ENCODE measurements at regions not wholly inside any gene's neighbourhood (a gene's known extent, or its start where the extent isn't known, plus 50 kb on each side); places are given as distances from the start of the nearest gene placed in this dataset.
"Not testable (repeated sequence)": the region's sequence is repeated elsewhere in the genome, so short reads cannot be mapped to it uniquely, and the experiment has no call there.

- Mint-ChIP-seq H3K4me3 (no peak overlapping the region), H3K36me3 (ENCODE audit: low read depth) (peaks cover 32% of the 10 kb centered on the region), H3K9me3 (no peaks in the 10 kb centered on the region), H3K27me3 (no peaks in the 10 kb centered on the region), H3K4me1 (peaks cover 35% of the 10 kb centered on the region), H3K27ac (no peak overlapping the region)
- POLR2A ChIA-PET: no interaction called here
- CTCF ChIA-PET: no interaction called here
- DNase-seq: peak; percentile 42
Measured at GRCh38 chrY:7344661-7345060, 433.1 kb upstream of the AMELY start.

GRCh38 chrY:7343261-7343660 is 431.7 kb upstream of the AMELY start:
- Mint-ChIP-seq H3K4me1 (peaks cover 48% of the 10 kb centered on the region), H3K27me3 (no peaks in the 10 kb centered on the region), H3K9me3 (no peaks in the 10 kb centered on the region), H3K36me3 (ENCODE audit: low read depth) (peaks cover 41% of the 10 kb centered on the region), H3K27ac (peak overlapping the region; percentile 64), H3K4me3 (no peak overlapping the region)
- CTCF ChIA-PET: no interaction called here
- no peak for DNase-seq
- POLR2A ChIA-PET: no interaction called here

GRCh38 chrY:7342732-7343131 is 431.2 kb upstream of the AMELY start:
- H3K9me3 Mint-ChIP-seq, H3K27me3 Mint-ChIP-seq, DNase-seq, CTCF ChIA-PET, H3K4me3 Mint-ChIP-seq: not testable (repeated sequence)
- peaks cover 53% of the 10 kb centered on the region for H3K4me1 Mint-ChIP-seq
- H3K27ac Mint-ChIP-seq: peak overlapping the region; percentile 64
- POLR2A ChIA-PET: interaction anchor here (0.7 kb wide), 1 partner anchor 69 kb away, joined by 3 read pairs; no protein-coding TSS in a partner anchor
- peaks cover 47% of the 10 kb centered on the region for H3K36me3 Mint-ChIP-seq (ENCODE audit: low read depth)

DNA sequence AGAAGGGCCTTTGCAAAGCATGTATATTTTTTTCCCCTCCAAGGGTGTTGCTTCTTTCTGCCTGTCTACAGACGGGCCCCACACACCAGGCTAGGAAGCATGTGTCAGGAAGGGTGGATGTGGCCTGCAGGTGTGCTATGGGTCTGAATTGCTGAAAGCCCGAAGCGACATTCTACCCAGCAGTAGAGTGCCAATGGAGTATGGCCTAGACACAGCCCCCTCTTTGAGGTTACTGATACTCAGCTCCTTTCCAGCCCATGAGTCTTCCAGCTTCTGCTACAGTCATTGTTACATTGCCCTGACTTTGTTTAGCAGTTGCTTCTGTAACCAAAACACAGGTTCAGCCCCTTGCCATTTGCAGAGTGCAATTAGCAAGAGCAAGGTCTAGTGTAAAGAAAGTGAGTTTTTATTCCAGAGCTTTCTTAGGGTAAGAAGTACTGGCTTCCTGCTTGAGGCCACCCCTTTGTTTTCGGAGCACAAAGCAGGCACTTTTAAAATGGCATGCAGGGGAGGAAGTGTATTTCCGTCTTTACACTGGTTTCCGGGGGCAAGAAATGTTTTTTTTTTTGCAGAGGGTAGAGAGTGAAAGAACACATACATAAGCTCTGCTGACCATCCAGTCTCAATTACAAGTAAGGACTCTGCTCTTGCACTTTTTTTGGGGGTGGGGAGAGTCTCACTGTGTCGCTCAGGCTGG is 428.0 kb upstream of the AMELY start:
- DNase-seq: peak; percentile 38
- Mint-ChIP-seq H3K4me1 (peaks cover 72% of the 10 kb centered on the region), H3K9me3 (no peaks in the 10 kb centered on the region), H3K27me3 (no peaks in the 10 kb centered on the region), H3K36me3 (ENCODE audit: low read depth) (peaks cover 60% of the 10 kb centered on the region), H3K4me3 (peak overlapping the region; percentile 58), H3K27ac (peak overlapping the region; percentile 91)
- POLR2A ChIA-PET: interaction anchor here (0.6 kb wide), 1 partner anchor 337 kb away, joined by 6 read pairs; no protein-coding TSS in a partner anchor
- CTCF ChIA-PET: no interaction called here

- CTCF ChIA-PET: no interaction called here
- Mint-ChIP-seq H3K36me3 (ENCODE audit: low read depth) (peaks cover 62% of the 10 kb centered on the region), H3K4me1 (peaks cover 68% of the 10 kb centered on the region)
Measured at GRCh38 chrY:7336023-7336873, 424.7 kb upstream of the AMELY start.

GRCh38 chrY:7334449-7334848 is 422.9 kb upstream of the AMELY start:
- Mint-ChIP-seq H3K27ac (peak overlapping the region; percentile 79), H3K4me1 (peaks cover 62% of the 10 kb centered on the region), H3K4me3 (no peak overlapping the region), H3K36me3 (ENCODE audit: low read depth) (peaks cover 63% of the 10 kb centered on the region), H3K27me3 (no peaks in the 10 kb centered on the region), H3K9me3 (no peaks in the 10 kb centered on the region)
- ChIA-PET CTCF (no interaction called here), POLR2A (no interaction called here)
- DNase-seq: no peak

More at GRCh38 chrY:7336023-7336873, 424.7 kb upstream of the AMELY start:
- DNase-seq: no peak
- H3K4me3 Mint-ChIP-seq: peak overlapping the region; percentile 47
- no peaks in the 10 kb centered on the region for H3K27me3 Mint-ChIP-seq
- peak overlapping the region; percentile 73 for H3K27ac Mint-ChIP-seq
- POLR2A ChIA-PET: interaction anchor here (0.5 kb wide), 1 partner anchor 55 kb away, joined by 4 read pairs; no protein-coding TSS in a partner anchor
- no peaks in the 10 kb centered on the region for H3K9me3 Mint-ChIP-seq

DNA sequence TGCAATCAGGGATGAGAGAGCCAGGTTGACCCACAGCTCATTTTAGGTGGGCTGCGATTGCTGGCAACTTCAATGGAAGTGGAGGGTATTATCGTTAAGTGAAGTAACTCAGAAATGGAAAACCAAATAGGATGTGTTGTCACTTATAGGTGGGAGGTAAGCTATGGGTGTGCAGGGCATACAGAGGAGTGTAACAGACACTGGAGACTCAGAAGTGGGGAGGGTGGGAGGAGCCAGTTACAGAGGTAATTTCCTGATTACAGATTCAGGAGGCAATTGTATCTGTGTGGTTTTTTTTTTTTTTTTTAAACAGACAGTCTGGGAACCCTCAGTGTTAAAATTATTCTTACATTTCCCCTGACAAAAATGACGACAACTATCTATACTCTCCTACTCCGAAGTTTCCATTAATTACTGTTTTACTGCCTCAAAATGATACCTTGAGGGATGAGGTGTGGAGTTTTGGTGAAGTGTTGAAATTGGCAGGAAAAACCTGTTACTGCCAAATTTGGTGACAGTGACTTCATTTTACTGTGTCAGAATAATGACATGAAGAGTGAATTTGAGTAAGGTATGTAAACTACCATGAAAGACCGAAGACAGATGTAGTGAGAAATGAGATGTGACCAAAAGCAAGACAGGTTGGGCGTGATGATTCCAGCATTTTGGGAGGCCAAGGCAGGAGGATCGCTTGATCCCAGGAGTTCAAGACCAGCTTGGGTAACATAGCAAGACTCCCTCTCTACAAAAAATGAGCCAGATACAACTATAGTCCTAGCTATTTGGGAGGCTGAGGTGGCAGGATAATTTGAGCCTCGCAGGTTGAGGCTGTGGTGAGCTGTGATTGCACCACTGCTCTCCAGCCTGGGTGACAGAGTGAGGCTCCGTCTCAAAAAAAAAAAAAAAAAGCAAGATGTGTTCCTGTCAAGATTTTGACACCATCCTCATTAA is 415.0 kb upstream of the AMELY start:
- Mint-ChIP-seq H3K4me1 (peaks cover 52% of the 10 kb centered on the region), H3K36me3 (ENCODE audit: low read depth) (peaks cover 53% of the 10 kb centered on the region), H3K27me3 (no peaks in the 10 kb centered on the region), H3K27ac (peak overlapping the region; percentile 89), H3K4me3 (peak overlapping the region; percentile 50), H3K9me3 (no peaks in the 10 kb centered on the region)
- ChIA-PET CTCF (no interaction called here), POLR2A (no interaction called here)
- peak; percentile 51 for DNase-seq

DNA sequence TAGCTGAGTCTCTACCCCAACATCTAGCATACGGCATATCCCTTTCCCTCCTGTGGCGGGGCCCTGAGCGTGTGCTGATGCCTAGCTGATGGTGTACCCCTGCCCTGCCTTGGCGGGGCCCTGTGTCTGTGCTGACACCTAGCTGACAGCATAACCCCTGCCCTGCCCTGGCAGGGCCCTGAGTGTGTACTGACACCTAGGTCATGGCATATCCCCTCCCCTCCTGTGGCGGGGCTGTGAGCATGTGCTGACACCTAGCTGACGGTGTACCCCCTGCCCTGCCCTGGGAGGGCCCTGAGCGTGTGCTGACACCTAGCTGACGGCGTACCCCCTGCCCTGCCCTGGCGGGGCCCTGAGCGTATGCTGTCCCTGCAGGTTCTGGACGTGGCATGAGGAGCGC is 414.0 kb upstream of the AMELY start:
- peak overlapping the region; percentile 89 for H3K27ac Mint-ChIP-seq
- H3K4me3 Mint-ChIP-seq: no peak overlapping the region
- POLR2A ChIA-PET: no interaction called here
- peaks cover 53% of the 10 kb centered on the region for H3K36me3 Mint-ChIP-seq (ENCODE audit: low read depth)
- CTCF ChIA-PET: no interaction called here
- peaks cover 53% of the 10 kb centered on the region for H3K4me1 Mint-ChIP-seq
- no peak for DNase-seq
- H3K9me3 Mint-ChIP-seq: no peaks in the 10 kb centered on the region
- H3K27me3 Mint-ChIP-seq: no peaks in the 10 kb centered on the region

DNA sequence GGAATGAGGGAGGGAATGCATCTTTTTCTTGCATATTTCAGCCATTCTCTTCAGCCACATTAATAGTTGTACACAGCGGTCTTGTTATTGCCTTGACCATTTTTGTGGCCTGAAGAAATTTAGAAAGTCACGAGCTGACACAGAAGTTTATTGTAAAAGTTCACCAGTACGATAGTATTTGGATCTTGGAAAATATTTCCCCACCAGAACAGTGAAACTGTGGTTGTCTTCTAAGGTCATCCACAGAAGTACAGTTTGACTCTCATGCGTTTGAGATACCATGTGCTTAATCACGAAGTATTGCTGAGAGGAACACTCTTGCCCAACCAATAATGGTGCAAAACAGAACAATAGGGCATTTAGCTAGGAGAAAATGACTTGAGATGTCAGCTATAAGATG is 409.2 kb upstream of the AMELY start:
- ChIA-PET POLR2A (no interaction called here), CTCF (no interaction called here)
- H3K4me3 Mint-ChIP-seq: no peak overlapping the region
- no peaks in the 10 kb centered on the region for H3K27me3 Mint-ChIP-seq
- no peaks in the 10 kb centered on the region for H3K9me3 Mint-ChIP-seq
- H3K4me1 Mint-ChIP-seq: peaks cover 74% of the 10 kb centered on the region
- no peak for DNase-seq
- peaks cover 57% of the 10 kb centered on the region for H3K36me3 Mint-ChIP-seq (ENCODE audit: low read depth)
- H3K27ac Mint-ChIP-seq: no peak overlapping the region

- CTCF ChIA-PET, H3K4me3 Mint-ChIP-seq, DNase-seq, H3K9me3 Mint-ChIP-seq, POLR2A ChIA-PET, H3K27me3 Mint-ChIP-seq: not testable (repeated sequence)
- Mint-ChIP-seq H3K4me1 (peaks cover 71% of the 10 kb centered on the region), H3K27ac (peak overlapping the region; percentile 79), H3K36me3 (ENCODE audit: low read depth) (peaks cover 61% of the 10 kb centered on the region)
Measured at GRCh38 chrY:7320171-7320570, 408.6 kb upstream of the AMELY start.

- no peak for DNase-seq
- no peaks in the 10 kb centered on the region for H3K9me3 Mint-ChIP-seq
- no peaks in the 10 kb centered on the region for H3K27me3 Mint-ChIP-seq
- H3K27ac Mint-ChIP-seq: peak overlapping the region; percentile 69
- ChIA-PET POLR2A (no interaction called here), CTCF (no interaction called here)
- peaks cover 48% of the 10 kb centered on the region for H3K36me3 Mint-ChIP-seq (ENCODE audit: low read depth)
- H3K4me3 Mint-ChIP-seq: no peak overlapping the region
- H3K4me1 Mint-ChIP-seq: peaks cover 65% of the 10 kb centered on the region
Measured at GRCh38 chrY:7318122-7318521, 406.6 kb upstream of the AMELY start.

DNA sequence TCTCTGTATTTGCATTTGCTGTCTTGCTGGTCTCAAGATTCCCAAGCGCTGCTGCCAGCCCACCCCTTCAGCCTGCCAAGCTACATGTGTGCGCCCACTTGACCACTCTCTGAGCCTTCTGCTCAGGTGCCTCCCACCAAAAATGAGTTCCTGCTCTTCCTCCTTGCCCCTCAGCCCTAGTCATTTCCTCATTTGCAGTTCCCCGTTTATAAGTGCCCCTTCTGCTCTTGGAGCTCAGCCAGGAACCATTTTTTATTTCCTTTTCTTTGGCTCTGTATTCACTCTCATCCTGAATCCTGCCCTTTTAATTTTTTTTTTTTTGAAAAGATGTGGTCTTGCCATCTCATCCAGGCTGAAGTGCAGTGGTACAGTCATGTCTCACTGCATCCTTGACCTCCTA is 406.0 kb upstream of the AMELY start:
- ChIA-PET CTCF (no interaction called here), POLR2A (no interaction called here)
- H3K4me3 Mint-ChIP-seq: no peak overlapping the region
- H3K9me3 Mint-ChIP-seq: no peaks in the 10 kb centered on the region
- no peaks in the 10 kb centered on the region for H3K27me3 Mint-ChIP-seq
- peak overlapping the region; percentile 9 for H3K27ac Mint-ChIP-seq
- peaks cover 62% of the 10 kb centered on the region for H3K4me1 Mint-ChIP-seq
- peaks cover 48% of the 10 kb centered on the region for H3K36me3 Mint-ChIP-seq (ENCODE audit: low read depth)
- no peak for DNase-seq

Data from activated CD4-positive, alpha-beta T cell treated with anti-CD3 and anti-CD28 coated beads, Interleukin-2, amount 10 ng/mL, durations not matched to agents 7 days and 5 days (primary cell).